Activated CD4-positive, alpha-beta T cell treated with anti-CD3 and anti-CD28 coated beads, Interleukin-2, amount 50 U/mL, for 16 hours (primary cell): ENCODE measurements at regions not wholly inside any gene's neighbourhood (a gene's known extent, or its start where the extent isn't known, plus 50 kb on each side); places are given as distances from the start of the nearest gene placed in this dataset.
"Not testable (repeated sequence)": the region's sequence is repeated elsewhere in the genome, so short reads cannot be mapped to it uniquely, and the experiment has no call there.

ENCODE experiments used
- DNase-seq: peaks from one replicate; pipeline ENCODE4 v3.0.0-alpha.2; 2020

DNA sequence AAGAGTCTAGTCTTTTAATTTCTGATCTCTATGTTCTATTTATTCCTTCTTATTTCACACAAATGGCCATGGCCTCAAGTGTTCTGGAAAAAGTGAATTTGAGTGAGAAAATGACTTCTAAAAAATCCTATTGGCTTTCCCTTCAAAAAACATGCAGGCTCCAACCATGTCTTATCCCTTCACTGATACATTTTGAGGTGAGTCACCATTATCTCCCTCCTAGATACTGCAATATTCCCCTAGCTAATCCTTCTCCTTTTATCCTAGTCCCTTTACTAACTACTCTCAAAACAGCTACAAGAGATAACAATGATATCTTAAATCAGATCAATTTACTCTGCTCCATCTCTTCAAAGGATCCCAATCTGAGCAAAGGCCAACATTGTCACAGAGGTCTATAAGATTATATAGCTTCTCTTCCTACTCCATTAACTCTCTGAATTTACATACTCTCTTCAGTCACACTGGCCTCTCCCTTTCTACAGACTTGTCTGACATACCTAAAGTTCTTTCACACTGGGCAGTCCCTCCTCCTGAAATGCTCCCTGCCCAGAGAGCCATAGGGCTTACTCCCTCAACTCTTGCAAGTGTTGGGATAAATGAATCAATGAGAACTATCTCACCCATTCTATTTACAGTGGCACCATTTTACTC is 129.2 kb downstream of the TENT5A start:
- DNase-seq: no peak

DNA sequence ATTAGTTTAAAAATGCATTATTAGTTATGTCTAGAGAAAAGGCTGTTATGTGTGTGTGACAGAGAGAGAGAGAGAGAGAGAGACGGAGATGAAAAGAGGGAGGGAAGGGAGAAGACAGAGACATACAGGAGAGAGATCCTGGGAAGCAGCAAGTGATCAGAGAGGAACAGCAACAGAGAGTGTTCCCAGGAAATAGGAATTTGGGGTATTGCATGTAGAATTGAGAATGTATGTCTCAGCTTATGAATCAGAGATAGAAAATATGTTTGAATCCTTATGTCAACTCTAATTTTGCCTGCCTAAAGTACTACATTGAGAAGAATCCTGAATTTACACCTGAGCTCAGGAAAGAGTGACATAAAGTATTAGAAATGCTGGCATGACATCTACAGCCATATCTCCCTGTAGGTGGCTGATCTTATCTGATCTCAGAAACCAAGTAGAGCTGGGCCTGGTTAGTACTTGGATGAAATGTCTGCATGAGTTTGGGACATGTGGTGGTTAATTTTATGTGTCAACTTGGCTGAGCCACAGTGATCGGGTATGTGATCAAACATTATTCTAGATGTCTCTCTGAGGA is 130.6 kb downstream of the TENT5A start:
- DNase-seq: no peak

DNA sequence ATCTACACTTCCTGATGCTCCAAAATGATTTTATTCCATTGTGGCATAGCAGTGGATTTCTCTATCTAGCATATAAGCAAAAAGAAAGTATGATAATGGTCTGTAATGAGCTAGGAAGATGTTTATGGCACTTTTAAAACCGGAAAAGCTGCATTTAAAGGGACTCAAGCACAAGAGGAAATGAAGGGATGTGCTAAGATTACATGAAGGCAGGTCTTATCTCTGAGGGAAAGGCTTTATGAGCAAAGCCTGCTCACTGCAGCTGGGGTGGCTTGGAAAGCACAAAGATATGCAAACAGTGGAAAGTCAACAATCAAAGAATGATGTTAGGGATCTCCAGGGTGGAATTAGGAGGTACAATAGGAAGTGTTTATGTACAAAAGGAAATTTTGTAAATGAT is 138.2 kb downstream of the TENT5A start:
- no peak for DNase-seq

DNA sequence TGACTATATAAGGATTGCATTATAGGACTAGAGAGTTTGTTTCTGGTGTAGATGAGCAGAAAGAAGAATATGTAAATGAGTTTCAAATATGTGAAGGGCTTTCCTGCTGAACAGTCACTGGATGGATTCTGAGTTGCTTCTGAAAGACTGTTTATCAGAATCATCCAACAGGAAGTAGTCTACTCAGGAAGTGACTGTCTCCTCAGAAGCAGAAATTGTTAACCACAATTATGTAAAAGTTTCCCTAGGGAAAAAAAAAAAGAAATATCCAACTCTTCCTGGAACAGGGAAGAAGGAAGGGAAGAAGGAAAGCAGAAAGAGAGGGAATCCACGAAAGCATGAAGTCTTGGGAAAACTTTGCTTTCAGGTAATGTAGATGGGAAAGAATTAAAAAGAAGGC is 138.9 kb downstream of the TENT5A start:
- no peak for DNase-seq

DNA sequence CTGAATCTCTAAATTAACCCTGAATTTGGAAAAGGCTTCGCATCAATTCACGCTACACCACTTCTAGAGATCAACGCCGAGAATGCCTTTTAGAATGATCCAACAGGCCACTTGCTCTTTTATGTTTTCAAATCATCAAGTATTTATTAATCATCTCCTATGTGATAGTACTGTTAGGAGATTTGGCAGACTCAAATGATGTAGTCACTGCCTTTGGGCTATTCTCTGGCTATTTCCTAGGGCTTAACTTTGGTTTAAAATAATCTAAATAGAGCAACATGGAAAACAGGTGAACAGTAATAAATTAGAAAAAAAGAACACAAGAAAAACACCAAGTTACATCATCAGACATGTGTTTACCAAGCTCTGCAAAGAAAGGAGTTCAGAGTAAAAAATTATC is 140.3 kb downstream of the TENT5A start:
- no peak for DNase-seq

DNA sequence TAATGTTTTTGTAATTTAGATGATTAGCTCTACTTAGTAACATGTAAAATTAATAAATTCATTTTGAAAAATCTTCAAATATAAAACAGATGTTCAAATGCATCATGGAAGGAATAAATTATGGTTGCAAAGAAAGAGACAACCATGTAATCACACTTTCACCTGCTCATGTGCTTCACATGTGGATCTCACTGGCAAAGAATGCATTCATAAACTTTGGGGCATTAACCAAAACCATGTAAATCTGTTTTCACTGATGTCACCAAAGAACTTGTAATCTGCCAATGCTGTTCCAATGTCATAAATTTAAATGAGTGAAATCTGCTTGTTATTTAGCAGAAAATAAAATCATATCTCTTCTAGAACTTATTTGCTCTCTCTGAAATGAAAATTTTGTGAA is 142.7 kb downstream of the TENT5A start:
- DNase-seq: no peak

DNA sequence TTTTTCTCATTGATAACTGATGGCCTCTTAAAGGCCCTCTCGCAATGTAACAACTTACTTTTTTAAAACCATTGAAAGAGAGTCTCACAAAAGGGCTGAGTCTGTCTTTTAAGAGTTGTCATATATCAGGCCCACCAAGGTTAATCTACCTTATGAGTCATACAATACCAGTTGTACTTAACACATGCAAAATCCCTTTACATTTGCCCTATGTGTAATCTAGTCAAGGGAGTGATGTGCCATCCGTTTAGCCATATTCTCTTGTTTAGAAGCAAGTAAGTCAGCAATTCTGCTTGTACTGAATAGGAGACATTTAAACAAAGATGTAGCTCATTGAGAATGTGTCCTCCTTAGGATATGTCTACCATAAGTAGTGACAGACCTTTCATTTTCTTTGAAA is 143.7 kb downstream of the TENT5A start:
- no peak for DNase-seq

DNA sequence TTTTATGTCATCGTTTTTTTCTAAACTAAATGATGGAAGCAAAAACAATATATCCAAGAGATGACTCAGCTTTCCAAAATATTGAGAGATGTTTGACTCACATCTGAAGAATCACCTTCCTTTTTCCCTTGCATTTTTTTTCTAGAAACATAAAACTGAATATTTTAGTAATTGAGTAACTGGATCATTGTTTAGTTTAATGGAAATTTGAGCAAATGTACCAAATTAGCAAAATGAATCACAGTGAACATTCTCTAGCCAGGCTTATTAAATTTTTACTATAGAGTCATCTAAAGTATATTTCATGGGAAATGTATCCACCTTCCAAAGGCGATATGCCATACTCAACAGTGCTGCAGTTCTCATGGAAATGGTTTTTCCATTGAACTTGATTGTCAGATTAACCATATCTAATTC is 145.5 kb downstream of the TENT5A start:
- DNase-seq: no peak

DNA sequence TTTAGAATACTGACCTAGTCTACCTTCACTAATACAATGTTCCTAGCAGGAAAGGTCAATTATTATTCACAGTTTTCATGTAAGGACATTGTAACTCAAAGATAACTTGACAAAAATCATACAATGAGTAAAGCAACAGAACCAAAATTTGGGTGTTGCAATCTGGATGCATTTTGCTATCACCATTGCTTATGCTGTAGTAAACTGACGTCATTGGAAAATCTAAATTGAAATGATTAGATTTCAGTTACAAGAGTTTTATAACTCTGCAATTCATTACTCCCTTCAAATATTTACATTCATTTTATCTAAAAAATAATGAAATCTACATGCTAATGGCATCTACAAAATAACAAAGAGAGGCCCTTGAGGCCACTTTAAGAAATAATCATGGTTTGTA is 147.0 kb downstream of the TENT5A start:
- DNase-seq: no peak

DNA sequence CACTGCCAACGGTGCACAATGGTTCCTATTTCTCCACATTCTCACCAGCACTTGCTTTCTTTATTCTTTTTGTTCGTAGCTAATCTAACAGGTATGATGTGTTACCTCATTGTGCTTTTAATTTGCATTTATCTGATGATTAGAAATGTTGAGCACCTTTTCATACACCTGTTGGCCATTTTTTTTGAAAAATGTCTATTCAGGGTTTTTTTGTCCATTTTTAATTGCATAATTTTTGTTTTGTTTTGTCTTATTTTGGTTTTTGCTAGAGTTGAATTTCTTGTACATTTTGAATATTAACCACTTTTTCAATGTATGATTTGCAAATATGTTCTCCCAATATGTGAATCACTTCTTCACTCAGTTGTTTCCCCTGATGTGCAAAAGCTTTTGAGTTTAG is 150.6 kb downstream of the TENT5A start:
- no peak for DNase-seq

DNA sequence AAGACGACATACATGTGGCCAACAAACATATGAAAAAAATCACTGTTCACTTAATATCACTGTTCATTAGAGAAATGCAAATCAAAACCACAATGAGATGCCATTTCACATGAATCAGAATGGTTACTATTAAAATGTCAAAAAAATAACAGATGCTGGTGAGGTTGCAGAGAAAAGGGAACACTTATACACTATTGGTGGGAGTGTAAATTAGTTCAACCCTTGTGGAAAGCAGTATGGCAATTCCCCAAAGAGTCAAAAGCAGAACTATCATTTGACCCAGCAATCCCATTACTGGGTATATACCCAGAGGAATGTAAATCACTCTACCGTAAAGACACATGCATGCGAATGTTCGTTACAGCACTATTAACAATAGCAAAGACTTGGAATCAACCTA is 152.0 kb downstream of the TENT5A start:
- not testable (repeated sequence) for DNase-seq

DNA sequence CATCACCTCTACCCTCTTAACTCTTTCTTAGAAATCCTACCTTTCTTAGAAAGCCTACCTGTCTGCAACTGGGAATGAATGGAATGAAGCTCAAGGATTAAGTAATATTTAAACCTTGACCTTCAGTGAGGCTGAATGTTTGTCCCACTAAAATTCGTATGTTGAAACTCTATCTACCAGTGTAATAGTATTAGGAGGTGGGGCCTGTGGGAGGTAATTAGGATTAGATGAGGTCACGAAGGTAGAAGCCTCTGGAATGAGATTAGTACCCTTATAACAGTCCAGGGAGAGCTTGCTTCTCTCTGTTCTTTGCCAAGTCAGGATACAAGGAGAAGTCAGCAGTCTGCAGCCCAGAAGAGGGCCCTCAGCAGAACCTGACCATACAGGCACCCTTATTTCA is 158.0 kb downstream of the TENT5A start:
- DNase-seq: no peak

DNA sequence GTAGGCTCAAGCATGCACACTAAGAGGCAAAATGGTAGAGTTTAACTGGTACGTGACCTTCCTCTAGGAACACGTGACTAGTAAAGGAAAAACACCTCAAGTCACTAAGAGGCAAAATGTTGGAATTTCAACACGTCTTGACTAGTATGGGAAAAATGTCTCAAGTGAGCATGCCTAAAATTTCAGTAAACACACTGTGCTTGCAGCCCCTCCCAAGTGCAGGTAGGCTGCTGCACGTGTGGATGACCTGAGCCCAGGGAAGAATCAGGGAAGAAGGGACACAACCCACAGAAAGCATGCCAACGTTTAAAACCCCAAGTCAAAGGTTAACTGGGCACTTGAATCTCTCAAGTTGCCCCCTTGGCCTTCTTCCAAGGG is 162.2 kb downstream of the TENT5A start:
- DNase-seq: no peak

DNA sequence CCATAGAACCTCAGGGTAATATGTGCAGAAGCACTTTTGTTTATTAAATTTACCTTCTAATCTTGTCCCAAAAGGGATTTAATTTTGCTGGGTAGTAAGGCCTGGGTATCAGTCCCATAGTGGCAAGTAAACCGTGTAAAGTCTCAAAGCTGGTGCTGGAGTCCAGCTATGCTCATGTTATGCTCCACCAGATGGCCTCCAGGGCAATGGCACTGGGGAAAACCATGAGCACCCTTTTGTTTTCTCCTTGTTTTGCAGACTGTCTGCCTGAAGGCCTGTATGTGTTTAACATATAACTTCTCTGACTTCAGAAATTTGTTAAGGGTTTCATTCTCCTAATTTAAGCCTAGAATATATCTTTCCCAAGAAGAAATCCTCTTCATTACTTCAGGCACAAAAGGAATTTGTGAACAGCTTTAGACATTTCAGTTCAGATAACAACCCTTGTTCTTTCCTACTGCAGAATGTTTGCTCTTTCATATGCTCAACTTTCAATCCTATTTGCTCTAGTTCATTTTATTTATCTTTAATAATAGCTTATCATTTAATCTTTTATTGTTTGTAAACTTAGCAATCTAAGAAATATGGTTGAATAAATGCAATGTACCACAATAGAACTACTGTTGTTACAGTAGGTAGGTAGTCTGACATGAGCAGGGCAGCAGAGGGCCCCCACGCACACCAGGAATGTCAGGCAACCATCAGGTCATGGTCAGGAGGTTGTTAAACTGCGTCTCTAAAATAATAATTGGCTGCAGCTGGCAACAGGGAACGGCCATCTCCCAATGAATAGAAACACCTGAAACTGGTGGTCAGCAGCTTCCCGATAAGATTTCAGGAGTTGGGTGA is 162.8 kb downstream of the TENT5A start:
- DNase-seq: no peak

DNA sequence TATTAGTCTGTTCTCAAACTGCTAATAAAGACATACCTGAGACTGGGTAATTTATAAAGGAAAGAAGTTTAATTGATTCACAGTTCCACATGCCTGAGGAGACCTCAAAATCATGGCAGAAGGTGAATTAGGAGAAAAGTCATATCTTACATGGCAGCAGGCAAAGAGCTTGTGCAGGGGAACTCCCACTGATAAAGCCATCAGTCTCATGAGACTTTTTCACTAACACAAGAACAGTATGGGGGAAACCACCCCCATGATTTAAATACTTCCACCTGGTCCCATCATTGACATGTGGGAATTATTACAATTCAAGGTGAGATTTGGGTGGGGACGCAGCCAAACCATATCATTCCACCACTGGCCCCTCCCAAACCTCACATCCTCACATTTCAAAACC is 166.8 kb downstream of the TENT5A start:
- DNase-seq: not testable (repeated sequence)

DNA sequence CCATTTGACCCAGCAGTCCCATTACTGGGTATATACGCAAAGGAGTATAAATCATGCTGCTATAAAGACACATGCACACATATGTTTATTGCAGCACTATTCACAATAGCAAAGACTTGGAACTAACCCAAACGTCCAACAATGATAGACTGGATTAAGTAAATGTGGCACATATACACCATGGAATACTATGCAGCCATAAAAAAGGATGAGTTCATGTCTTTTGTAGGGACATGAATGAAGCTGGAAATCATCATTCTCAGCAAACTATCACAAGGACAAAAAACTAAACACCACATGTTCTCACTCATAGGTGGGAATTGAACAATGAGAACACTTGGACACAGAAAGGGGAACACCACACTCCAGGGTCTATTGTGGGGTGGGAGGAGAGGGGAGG is 168.3 kb downstream of the TENT5A start:
- not testable (repeated sequence) for DNase-seq

DNA sequence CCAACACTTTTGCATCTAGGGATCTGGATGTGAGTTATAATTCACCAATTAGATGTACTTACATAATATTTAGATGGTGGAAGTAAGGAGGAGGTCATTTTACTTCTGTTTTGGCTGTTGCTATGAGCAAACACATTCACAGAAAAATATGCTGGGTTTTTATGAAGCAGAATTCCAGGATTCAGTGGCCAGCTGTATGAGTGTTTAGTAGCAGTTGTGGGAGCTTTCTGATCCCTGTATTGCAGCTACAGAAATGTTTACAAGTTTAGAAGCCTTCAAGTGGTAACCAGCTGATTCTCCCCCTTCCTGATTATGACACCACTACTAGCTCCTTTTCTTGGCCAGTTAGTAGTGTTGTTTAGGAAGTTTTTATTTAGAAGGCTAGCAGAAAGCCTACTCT is 177.0 kb downstream of the TENT5A start:
- DNase-seq: no peak

DNA sequence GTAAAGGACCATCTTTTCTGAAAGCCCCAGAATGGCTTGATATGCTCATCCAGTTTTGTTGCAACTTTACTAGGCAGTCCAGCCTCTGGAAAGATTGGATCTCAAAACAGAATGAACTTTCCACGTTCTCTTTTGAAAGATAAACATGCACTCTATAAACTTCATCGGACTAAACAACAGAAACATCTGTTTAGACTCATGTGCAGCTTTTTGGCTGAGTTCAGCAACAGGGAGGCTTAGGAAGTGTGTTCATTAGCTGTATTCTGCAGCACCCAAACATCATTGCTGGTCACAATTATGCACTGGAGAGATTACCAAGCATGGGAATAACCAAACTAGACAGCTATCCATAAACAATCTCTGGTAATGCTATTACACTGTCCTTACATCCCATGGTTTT is 180.5 kb downstream of the TENT5A start:
- no peak for DNase-seq

DNA sequence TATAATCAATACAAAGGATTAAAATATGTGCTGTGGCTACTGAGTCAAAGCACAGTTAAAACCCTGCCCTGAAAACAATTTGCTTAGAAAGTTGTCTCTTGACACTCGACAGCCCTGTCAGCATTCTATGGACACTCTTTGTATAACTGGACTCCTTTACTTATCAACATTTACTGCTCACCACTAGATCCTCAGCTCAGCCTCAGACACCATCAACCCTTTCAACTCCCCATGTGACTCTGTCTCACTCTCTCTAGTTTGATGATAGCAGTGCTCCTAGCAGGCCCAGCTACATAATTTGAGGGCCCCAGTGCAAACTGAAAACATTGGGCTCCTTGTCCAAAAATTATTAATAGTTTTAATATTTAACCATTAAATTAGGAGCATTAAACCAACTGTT is 181.8 kb downstream of the TENT5A start:
- no peak for DNase-seq

DNA sequence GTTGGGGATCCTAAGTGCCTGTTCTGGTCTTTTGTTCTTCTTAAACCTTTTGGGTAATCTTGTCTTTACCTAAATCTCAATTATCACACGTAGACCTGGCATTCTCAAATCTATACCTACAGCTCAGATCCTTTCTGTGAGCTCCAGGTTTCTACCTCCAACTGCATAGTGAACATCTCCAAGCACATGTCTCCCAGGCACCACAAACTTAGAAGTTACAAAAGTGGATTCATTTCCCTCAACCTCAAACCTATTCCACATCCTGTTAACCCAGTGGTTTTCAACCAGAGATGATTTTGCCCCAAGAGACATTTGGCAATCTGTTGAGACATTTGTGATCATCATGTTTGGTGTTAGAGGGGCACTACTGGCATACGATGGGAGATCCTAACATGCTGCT is 183.5 kb downstream of the TENT5A start:
- DNase-seq: no peak

DNA sequence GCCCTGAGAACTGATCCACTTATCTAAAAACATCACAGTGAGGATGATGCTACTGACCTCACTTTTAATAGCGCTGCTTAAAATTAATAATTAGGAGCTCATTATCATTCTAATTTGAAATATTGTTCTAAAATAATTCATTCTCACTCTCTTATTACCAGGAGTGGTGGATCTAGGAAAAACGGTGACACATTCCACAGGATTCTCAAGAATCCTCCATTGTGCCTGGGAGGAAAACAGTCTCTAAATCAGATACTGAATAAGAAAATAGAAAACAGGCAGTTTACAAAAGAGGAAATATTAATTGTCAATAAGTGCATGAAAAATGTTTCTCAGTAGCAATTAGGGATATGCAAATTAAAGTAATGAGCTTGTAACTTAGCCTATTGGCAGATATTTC is 187.4 kb downstream of the TENT5A start:
- no peak for DNase-seq

DNA sequence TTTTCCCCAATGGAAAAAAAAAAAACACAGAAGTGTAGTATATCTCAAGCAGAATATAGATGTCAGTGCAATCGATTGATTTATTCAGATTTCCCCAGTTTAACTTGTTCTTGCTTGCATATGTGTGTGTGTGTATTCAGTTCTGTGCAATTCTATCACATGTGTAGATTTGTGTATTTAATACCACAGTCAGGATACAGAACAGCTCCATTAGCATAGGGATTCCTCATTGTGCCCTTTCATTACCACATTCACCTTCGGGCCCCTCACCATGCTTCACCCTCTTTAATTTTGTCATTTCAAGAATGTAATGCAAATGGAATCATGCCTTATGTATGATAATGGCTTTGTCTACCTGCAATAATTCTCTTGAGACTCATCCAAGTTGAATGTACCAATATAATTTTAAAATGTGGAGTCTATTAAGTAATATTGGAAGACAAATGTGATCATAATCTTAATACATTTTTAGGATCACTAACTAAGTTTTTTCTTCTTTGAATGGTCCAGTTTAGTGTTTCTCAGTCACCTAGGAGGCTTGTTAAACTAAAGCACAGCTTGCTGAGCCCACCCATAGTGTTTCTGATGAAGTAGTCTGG is 187.9 kb downstream of the TENT5A start:
- no peak for DNase-seq

DNA sequence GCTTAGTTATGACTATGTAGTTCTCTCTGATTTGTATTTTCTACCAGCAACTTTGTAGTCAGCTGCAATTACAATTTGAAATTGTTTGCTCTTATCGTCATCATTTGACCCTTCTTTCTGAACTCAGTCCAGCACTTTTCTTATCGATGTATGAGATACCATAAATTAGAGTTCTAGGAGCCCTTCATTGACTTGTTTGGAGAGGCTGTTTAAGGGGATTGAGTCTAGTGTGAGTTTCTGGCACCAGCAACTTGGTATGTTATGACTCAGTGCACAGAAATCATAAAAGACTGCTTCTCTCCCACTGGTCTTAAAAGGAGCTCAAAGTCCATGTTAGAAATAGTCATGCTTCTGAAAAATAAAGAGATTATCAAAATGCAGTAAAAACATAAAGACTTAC is 190.3 kb downstream of the TENT5A start:
- DNase-seq: no peak

DNA sequence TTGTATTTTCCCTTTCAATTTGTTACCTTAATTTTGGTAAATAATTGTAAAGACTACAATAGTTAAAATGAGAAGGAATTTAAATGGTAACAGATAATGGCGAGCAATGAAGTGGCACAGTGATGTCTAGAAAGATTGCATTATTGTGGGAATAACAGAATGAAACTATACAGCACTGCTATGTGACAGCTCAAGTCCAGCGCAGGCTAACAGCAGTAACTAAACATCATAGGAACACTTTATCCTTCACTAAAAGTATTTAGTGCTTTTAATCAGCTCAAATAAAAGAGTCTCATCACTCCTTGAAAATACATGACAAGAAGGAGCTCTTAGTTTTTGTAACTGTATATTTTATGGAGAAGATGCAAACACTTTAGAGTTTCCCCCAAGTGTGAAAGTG is 190.8 kb downstream of the TENT5A start:
- no peak for DNase-seq
